ENCODE measurements at regions not wholly inside any gene's neighbourhood (a gene's known extent, or its start where the extent isn't known, plus 50 kb on each side); places are given as distances from the start of the nearest gene placed in this dataset.

DNA sequence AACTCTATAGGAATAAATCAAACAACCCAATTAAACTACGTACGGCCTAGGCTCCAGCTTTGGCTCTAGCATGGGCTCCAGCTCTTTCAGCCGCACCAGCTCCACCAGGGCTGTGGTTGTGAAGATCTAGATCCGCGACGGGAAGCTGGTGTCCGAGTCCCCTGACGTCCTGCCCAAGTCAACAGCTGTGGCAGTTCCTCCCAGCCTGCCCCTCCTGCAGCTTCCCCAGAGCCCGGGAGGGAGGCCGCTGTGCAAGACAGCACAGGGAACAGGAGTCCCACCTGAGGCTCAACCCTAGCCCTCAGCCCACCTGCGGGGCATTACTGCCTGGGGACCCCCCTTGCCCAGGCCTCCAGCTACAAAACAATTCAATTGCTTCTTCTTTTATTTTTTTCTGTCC is 2680.3 kb downstream of the PCDH7 start:
- Histone ChIP-seq H3K27me3 (ENCODE audit: control insufficient read depth in 1 of 2, insufficient read depth in 2 of 2, low read length in 2 of 2) (no peaks in the 10 kb centered on the region), H3K36me3 (ENCODE audit: insufficient read depth, low read length) (no peaks in the 10 kb centered on the region), H3K4me3 (ENCODE audit: low read length) (no peak overlapping the region), H3K4me1 (ENCODE audit: insufficient read depth, low read length) (no peaks in the 10 kb centered on the region), H3K27ac (ENCODE audit: low read depth in 1 of 2, low read length in 2 of 2) (no peak overlapping the region), H3K9me3 (ENCODE audit: control insufficient read depth in 1 of 2, insufficient read depth in 1 of 2, low read length in 2 of 2) (peaks cover 0 to 6% of the 10 kb centered on the region in 2 experiments)
- DNase-seq = no peak
- intact Hi-C loops (cut with DNase I, micrococcal nuclease) = no loop called here
- CTCF ChIA-PET = no interaction called here
- no peaks in the 10 kb centered on the region for H3K27me3 Mint-ChIP-seq
- POLR2A ChIA-PET = no interaction called here
- no peak overlapping the region for H3K4me3 Mint-ChIP-seq
- ATAC-seq (ENCODE audit: poor library complexity) = no peak
- TF ChIP-seq, protein P1, sequence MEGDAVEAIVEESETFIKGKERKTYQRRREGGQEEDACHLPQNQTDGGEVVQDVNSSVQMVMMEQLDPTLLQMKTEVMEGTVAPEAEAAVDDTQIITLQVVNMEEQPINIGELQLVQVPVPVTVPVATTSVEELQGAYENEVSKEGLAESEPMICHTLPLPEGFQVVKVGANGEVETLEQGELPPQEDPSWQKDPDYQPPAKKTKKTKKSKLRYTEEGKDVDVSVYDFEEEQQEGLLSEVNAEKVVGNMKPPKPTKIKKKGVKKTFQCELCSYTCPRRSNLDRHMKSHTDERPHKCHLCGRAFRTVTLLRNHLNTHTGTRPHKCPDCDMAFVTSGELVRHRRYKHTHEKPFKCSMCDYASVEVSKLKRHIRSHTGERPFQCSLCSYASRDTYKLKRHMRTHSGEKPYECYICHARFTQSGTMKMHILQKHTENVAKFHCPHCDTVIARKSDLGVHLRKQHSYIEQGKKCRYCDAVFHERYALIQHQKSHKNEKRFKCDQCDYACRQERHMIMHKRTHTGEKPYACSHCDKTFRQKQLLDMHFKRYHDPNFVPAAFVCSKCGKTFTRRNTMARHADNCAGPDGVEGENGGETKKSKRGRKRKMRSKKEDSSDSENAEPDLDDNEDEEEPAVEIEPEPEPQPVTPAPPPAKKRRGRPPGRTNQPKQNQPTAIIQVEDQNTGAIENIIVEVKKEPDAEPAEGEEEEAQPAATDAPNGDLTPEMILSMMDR (IDR thresholded peaks at IDR 0.05) = no peak
- no peaks in the 10 kb centered on the region for H3K4me1 Mint-ChIP-seq (ENCODE audit: low read depth)
- H3K36me3 Mint-ChIP-seq (ENCODE audit: low read depth) = no peaks in the 10 kb centered on the region
- H3K9me3 Mint-ChIP-seq = peaks cover 17% of the 10 kb centered on the region
- H3K27ac Mint-ChIP-seq = no peak overlapping the region

DNA sequence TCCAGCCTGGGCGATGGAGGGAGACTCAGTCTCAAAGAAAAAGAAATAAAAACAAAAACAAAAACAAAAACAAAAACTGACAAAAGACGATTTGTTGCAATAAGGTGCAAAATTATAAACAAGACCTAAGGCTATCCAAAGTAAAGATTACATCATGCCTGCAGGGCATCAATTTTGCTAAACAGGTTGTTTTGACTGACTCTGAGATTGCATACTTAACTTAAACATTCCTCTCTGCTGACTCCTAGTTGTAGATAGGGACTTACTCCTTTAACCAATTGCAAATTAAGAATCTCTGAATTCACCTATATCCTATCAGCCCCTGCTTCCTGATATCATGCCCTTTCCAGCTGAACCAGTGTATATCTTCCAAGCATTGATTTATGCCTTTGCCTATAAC is 2687.3 kb downstream of the PCDH7 start:
- H3K27ac ChIP-seq (ENCODE audit: low read depth in 1 of 2, low read length in 2 of 2) = no peak overlapping the region
- H3K4me3 ChIP-seq (ENCODE audit: low read length) = no peak overlapping the region
- ATAC-seq (ENCODE audit: poor library complexity) = no peak
- H3K4me3 Mint-ChIP-seq = no peak overlapping the region
- no peaks in the 10 kb centered on the region for H3K4me1 ChIP-seq (ENCODE audit: insufficient read depth, low read length)
- CTCF ChIA-PET = no interaction called here
- intact Hi-C loops (cut with DNase I, micrococcal nuclease) = no loop called here
- H3K36me3 Mint-ChIP-seq (ENCODE audit: low read depth) = no peaks in the 10 kb centered on the region
- H3K4me1 Mint-ChIP-seq (ENCODE audit: low read depth) = no peaks in the 10 kb centered on the region
- H3K9me3 ChIP-seq (ENCODE audit: control insufficient read depth in 1 of 2, insufficient read depth in 1 of 2, low read length in 2 of 2) = no peaks in the 10 kb centered on the region
- DNase-seq = no peak
- H3K27ac Mint-ChIP-seq = no peak overlapping the region
- POLR2A ChIA-PET = no interaction called here
- H3K27me3 Mint-ChIP-seq = no peaks in the 10 kb centered on the region
- no peaks in the 10 kb centered on the region for H3K27me3 ChIP-seq (ENCODE audit: control insufficient read depth in 1 of 2, insufficient read depth in 2 of 2, low read length in 2 of 2)
- peaks cover 12% of the 10 kb centered on the region for H3K9me3 Mint-ChIP-seq
- TF ChIP-seq, protein P1 (IDR thresholded peaks at IDR 0.05) = no peak
- no peaks in the 10 kb centered on the region for H3K36me3 ChIP-seq (ENCODE audit: insufficient read depth, low read length)

DNA sequence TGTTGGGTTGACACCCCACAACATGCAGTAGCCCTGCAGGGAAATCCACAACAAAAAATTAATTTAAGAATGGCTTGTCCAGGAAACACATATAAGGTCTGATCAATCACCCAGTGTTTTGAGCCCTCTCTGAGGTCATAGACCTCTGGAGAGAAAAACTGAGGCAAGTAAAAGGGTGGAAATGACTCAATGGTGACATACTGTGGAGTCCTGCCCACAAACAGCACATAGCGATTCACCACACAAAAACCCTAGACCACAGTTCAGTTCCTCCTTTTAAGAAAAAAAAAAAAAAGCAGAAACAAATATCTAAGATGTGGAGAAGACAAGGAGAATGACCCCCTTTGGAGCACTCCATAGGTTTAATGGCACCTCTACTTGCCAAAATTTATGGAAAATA is 2691.0 kb downstream of the PCDH7 start:
- H3K27me3 Mint-ChIP-seq = no peaks in the 10 kb centered on the region
- CTCF ChIA-PET = no interaction called here

More for the DNA sequence above, 2691.0 kb downstream of the PCDH7 start:
- peaks cover 14% of the 10 kb centered on the region for H3K9me3 Mint-ChIP-seq
- ATAC-seq (ENCODE audit: poor library complexity) = no peak
- no peaks in the 10 kb centered on the region for H3K27me3 ChIP-seq (ENCODE audit: control insufficient read depth in 1 of 2, insufficient read depth in 2 of 2, low read length in 2 of 2)
- no peaks in the 10 kb centered on the region for H3K36me3 ChIP-seq (ENCODE audit: insufficient read depth, low read length)
- TF ChIP-seq, protein P1 (IDR thresholded peaks at IDR 0.05) = no peak
- POLR2A ChIA-PET = no interaction called here
- H3K4me1 ChIP-seq (ENCODE audit: insufficient read depth, low read length) = no peaks in the 10 kb centered on the region
- no peak overlapping the region for H3K27ac ChIP-seq (ENCODE audit: low read depth in 1 of 2, low read length in 2 of 2)
- H3K27ac Mint-ChIP-seq = no peak overlapping the region
- DNase-seq = no peak
- no peak overlapping the region for H3K4me3 Mint-ChIP-seq
- no peaks in the 10 kb centered on the region for H3K9me3 ChIP-seq (ENCODE audit: control insufficient read depth in 1 of 2, insufficient read depth in 1 of 2, low read length in 2 of 2)
- intact Hi-C loops (cut with DNase I, micrococcal nuclease) = no loop called here
- no peak overlapping the region for H3K4me3 ChIP-seq (ENCODE audit: low read length)
- no peaks in the 10 kb centered on the region for H3K36me3 Mint-ChIP-seq (ENCODE audit: low read depth)
- H3K4me1 Mint-ChIP-seq (ENCODE audit: low read depth) = no peaks in the 10 kb centered on the region
